ENCODE measurements at regions not wholly inside any gene's neighbourhood (a gene's known extent, or its start where the extent isn't known, plus 50 kb on each side); places are given as distances from the start of the nearest gene placed in this dataset.

- DNase-seq (ENCODE audit: low spot score, unreplicated experiment), result no peak
- Mint-ChIP-seq H3K36me3 (ENCODE audit: insufficient read depth) (no peaks in the 10 kb centered on the region), H3K4me3 (ENCODE audit: low read depth) (no peak overlapping the region), H3K27ac (no peak overlapping the region), H3K9me3 (ENCODE audit: low read depth) (no peaks in the 10 kb centered on the region), H3K4me1 (ENCODE audit: low read depth) (peaks cover 26% of the 10 kb centered on the region), H3K27me3 (peaks cover 7% of the 10 kb centered on the region)
- TF ChIP-seq CTCF (IDR thresholded peaks at IDR 0.05; ENCODE audit: unreplicated experiment), result no peak
Observed at GRCh38 chr5:143567583-143568504, 164.4 kb upstream of the NR3C1 start.

- Mint-ChIP-seq H3K9me3 (ENCODE audit: low read depth) (no peaks in the 10 kb centered on the region), H3K27me3 (peaks cover 23% of the 10 kb centered on the region), H3K27ac (no peak overlapping the region), H3K4me1 (ENCODE audit: low read depth) (peaks cover 31% of the 10 kb centered on the region), H3K4me3 (ENCODE audit: low read depth) (no peak overlapping the region), H3K36me3 (ENCODE audit: insufficient read depth) (no peaks in the 10 kb centered on the region)
- DNase-seq (ENCODE audit: low spot score, unreplicated experiment), result no peak
- no peak for TF ChIP-seq CTCF (IDR thresholded peaks at IDR 0.05; ENCODE audit: unreplicated experiment)
Observed at GRCh38 chr5:143566139-143566538, 162.7 kb upstream of the NR3C1 start.

GRCh38 chr5:143564417-143564816 is 160.9 kb upstream of the NR3C1 start:
- no peak for DNase-seq (ENCODE audit: low spot score, unreplicated experiment)
- Mint-ChIP-seq H3K27me3 (peaks cover 23% of the 10 kb centered on the region), H3K27ac (no peak overlapping the region), H3K36me3 (ENCODE audit: insufficient read depth) (no peaks in the 10 kb centered on the region), H3K4me3 (ENCODE audit: low read depth) (no peak overlapping the region), H3K9me3 (ENCODE audit: low read depth) (no peaks in the 10 kb centered on the region), H3K4me1 (ENCODE audit: low read depth) (peaks cover 18% of the 10 kb centered on the region)
- TF ChIP-seq CTCF (IDR thresholded peaks at IDR 0.05; ENCODE audit: unreplicated experiment), result no peak

GRCh38 chr5:143562935-143563334 is 159.4 kb upstream of the NR3C1 start:
- Mint-ChIP-seq H3K27ac (no peak overlapping the region), H3K9me3 (ENCODE audit: low read depth) (no peaks in the 10 kb centered on the region), H3K4me3 (ENCODE audit: low read depth) (no peak overlapping the region), H3K4me1 (ENCODE audit: low read depth) (peaks cover 9% of the 10 kb centered on the region), H3K36me3 (ENCODE audit: insufficient read depth) (no peaks in the 10 kb centered on the region), H3K27me3 (peaks cover 28% of the 10 kb centered on the region)
- DNase-seq (ENCODE audit: low spot score, unreplicated experiment), result no peak
- TF ChIP-seq CTCF (IDR thresholded peaks at IDR 0.05; ENCODE audit: unreplicated experiment), result no peak

- H3K4me1 Mint-ChIP-seq (ENCODE audit: low read depth), result peaks cover 19% of the 10 kb centered on the region
- TF ChIP-seq CTCF (IDR thresholded peaks at IDR 0.05; ENCODE audit: unreplicated experiment), result no peak
- H3K27me3 Mint-ChIP-seq, result peaks cover 23% of the 10 kb centered on the region
- H3K36me3 Mint-ChIP-seq (ENCODE audit: insufficient read depth), result no peaks in the 10 kb centered on the region
- no peak for DNase-seq (ENCODE audit: low spot score, unreplicated experiment)
- H3K4me3 Mint-ChIP-seq (ENCODE audit: low read depth), result no peak overlapping the region
- H3K9me3 Mint-ChIP-seq (ENCODE audit: low read depth), result no peaks in the 10 kb centered on the region
- no peak overlapping the region for H3K27ac Mint-ChIP-seq
Observed at GRCh38 chr5:143561219-143561618, 157.7 kb upstream of the NR3C1 start.

Measured in progenitor cell of endocrine pancreas (in vitro differentiated cells).